ENCODE measurements at regions not wholly inside any gene's neighbourhood (a gene's known extent, or its start where the extent isn't known, plus 50 kb on each side); places are given as distances from the start of the nearest gene placed in this dataset.
"Not testable (repeated sequence)": the region's sequence is repeated elsewhere in the genome, so short reads cannot be mapped to it uniquely, and the experiment has no call there.

DNA sequence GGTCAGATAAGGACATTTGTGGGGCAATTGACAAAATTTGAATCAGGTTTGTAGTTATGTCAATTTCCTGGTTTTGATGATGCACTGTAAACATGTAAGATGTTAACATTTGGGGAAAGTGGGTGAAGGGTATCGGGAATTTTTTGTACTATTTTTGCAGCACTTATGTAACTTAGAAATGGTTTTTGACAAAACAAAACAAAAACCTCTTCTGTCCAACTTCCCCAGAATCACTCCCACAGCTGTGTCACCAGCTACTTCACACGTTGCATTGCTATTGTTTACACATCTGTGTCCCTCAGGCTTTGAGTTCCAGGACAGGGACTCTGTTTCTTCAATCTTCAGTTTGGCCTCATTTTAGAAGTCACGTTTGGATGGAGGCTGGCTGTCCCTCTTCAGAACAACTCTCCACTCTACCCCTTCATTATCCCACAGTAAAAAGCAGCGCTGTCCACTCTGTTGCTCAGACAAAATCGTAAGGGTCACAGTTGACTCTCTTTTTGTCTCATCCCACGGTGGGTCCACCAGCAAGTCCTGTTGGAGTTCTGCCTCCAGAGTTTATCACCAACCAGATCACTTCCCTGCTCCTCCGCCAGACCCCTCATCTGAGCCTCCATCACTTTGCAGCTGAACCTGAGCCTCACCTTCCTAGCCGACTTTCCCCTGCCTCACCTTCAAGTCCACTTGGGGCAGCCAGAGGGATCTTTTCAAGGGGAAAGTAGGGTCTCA, 63.2 kb downstream of the NENF start:
- no peak for DNase-seq

GRCh38 chr1:212496682-212497081, 64.0 kb downstream of the NENF start:
- DNase-seq, result no peak

- DNase-seq, result no peak
Observed at GRCh38 chr1:212497553-212497952, 64.8 kb downstream of the NENF start.

DNA sequence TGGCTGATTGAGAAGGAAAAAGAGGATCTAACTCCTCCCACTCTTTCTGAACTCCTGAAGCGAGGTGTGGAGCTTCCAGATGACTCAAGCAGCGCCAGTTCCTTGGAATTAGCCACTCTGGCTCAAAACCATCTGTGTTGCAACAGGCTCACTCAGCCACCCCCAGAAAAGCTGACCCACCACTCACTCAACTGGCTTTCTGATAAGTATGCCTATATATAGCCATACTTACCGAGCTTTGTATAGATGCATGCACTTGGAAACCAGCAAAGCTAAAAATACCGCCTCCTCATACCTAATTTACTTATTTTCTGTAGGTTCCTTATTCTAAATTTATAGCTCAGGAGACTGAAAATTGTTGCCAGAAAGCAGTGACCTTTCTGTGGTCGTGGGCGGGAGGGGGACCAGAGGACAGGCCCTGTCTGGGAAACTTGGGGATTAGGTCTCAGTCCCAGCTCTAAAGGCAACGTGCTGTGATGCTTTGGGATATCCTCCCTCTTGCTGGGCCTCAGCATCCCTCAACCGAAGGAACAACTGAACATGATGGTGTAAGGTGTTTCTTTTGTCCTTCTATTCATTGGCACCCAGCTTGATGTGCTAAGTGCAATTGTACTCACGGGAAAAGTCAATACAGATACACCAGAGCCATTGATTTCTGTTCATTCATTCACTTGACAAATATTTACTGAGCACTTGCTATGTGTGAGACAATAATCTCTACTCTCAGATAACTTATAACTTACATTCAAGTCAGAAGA, 65.7 kb downstream of the NENF start:
- peak; percentile 57 for DNase-seq

GRCh38 chr1:212500351-212500750, 67.6 kb downstream of the NENF start:
- no peak for DNase-seq

- DNase-seq, result no peak
Observed at GRCh38 chr1:212500983-212501382, 68.3 kb downstream of the NENF start.

DNA sequence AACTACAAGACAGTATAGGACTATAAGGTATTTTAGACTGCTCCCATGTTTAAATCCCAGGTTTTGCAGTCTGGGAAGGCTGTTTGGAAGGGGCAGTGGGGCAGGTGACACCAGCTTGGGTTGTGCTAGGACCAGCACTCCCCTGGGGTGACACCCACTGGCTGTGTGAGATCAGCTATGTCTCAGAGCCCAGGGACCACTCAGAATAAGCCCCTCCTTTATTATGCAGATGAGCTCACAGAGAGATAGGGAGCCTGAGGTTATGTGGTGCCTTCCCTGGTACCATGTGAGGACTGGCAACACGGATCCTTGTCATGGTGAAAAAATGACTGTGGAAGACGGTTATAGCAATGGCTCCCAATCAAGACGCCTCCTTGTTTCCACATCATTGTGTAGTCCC, 71.0 kb downstream of the NENF start:
- no peak for DNase-seq

DNA sequence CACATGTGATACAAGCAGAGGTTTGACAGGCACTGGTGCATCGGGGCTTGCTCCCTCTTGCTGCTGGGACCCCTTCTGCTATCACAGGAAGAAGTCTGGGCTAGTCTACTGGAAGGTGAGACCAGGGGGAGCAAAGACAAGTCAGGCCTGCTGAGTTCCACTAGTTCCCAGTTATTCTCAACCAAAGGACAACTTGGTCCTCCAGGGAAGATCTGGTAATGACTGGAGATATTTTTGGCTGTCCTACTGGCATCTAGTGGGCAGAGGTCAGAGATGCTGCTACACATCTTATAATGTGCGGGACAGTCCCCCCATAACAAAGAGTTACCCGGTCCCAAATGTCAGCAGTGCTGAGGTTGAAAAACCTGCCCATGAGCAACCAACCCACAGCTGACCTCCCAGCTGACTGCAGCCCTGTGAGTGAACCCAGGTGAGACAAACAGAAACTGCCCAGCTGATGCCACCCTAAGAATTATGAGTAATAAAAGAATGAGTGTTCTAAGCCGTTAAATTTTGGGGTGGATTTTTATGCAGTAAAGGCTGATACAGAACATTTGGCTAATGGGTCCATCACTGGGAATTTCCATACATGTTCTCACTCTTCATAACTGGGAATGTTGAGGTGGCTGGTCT, 71.6 kb downstream of the NENF start:
- DNase-seq, result no peak

DNA sequence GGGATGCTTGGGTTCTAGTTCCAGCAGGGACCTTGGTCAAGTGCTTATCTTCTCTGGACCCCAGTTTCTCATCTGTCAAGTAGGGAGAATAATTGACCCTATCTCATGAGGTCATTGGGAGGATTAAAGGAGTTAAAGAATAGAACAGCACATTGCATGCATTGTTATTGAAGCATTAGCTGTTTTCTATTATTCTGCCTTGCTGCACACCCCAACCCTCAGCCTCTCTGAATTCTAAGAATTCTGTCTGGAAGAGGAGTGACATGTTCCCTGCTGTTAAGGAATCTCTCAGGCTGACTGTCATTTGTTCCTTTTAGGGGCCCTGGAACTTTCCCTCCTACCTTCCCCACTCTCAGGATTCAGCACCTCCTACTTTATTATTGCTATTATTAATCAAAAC, 73.9 kb downstream of the NENF start:
- DNase-seq, result no peak

- no peak for DNase-seq
Observed at GRCh38 chr1:212507369-212507768, 74.6 kb downstream of the NENF start.

DNA sequence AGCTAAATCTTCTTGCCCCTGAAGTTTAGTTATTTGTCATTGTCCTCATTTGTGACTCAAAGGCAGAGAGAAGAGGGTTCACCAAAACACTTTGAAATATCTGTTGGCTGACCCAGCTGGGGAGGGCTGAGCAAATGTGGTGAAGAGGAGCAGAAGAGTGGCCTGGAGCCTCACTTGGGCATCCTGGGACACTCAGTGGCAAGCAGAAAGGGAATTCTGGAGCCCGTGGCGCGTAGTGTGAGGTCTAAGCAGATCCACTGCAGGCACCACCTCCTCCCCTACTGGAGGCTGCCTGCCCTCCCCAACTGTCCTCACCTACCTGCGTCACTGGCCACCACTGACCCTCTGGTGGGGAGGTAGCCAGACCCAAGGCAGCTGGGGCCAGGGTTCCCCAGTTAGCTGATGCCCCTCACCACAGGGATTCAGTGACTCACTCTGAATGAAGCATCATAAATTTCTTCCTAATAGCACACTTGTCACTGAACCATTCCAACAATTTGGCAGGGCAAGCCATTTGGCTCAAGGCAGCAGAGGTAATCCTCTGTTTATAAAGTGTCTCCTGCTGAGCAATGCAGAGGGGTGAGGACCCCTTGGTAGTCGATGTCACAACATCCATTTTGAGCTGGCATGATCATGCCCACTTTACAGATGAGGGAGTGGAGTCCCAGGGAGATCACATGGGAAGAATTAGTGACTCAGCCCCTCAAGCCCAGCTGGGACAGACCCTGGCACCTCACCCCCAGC, 80.3 kb downstream of the NENF start:
- DNase-seq, result no peak

DNA sequence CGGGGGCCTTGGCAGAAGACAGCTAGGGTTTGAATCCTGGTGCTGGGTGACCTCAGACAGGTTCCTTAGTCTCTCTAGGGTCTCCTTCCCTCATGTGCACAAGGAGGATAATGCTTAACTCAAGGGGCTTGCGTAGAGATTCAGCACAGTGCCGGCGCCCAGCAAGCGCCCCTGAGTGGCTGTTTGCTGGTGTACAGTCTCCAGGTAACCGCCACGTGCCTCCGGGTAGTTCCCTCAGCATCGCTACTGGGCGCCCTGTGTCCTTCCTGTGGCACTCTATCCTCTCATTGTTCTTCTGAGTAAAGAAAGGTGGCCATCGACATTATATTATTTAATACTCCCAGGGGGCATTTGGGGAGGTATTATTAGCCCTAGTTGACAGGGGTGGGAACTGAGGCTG, 80.9 kb downstream of the NENF start:
- DNase-seq, result no peak

DNA sequence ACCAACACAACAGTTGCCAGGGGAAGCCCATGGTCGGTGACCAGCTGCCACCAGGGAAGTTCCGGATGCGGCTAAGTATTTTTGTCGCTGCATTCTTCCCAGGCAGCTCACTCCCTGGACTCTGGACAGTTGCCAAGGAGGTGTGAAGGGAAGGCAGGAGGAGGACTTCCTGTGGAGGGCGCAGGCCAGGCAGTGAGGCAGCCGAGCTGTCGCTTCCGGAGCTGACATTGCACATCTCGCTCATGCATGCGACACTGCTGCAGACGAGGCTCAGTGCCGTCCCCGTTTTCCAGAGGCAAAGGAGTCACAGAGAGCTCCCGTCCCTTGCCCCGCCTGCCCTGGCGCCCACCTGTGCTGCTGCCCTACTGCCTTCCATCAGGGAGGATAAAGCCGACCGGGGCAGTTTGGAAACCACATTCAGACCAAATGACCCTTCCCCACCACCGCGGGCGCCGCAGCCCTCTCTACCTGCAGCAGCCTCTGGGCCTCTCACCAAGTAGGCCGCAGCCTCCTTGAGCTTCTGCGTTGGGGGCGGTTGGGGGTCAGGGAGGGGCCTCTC, 81.4 kb downstream of the NENF start:
- DNase-seq, result no peak

GRCh38 chr1:212514782-212515181, 82.1 kb downstream of the NENF start:
- no peak for DNase-seq

GRCh38 chr1:212515329-212515760, 82.6 kb downstream of the NENF start:
- peak; percentile 54 for DNase-seq

DNA sequence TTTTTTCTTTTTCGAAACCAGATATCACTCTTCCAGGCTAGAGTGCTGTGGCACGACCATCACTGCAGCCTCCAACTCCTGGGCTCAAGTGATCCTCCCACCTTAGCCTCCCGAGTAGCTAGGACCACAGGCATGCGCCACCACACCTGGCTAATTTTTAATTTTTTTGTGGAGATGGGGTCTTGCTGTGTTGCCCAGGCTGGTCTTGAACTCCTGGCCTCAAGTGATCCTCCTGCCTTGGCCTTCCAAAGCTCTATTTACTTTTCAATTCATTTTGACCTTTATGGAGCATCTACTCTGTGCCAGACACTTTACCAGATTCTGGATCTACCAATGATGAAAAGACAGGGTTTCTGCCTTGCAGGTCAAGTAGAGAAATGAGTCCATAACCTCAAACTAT, 83.3 kb downstream of the NENF start:
- not testable (repeated sequence) for DNase-seq

DNA sequence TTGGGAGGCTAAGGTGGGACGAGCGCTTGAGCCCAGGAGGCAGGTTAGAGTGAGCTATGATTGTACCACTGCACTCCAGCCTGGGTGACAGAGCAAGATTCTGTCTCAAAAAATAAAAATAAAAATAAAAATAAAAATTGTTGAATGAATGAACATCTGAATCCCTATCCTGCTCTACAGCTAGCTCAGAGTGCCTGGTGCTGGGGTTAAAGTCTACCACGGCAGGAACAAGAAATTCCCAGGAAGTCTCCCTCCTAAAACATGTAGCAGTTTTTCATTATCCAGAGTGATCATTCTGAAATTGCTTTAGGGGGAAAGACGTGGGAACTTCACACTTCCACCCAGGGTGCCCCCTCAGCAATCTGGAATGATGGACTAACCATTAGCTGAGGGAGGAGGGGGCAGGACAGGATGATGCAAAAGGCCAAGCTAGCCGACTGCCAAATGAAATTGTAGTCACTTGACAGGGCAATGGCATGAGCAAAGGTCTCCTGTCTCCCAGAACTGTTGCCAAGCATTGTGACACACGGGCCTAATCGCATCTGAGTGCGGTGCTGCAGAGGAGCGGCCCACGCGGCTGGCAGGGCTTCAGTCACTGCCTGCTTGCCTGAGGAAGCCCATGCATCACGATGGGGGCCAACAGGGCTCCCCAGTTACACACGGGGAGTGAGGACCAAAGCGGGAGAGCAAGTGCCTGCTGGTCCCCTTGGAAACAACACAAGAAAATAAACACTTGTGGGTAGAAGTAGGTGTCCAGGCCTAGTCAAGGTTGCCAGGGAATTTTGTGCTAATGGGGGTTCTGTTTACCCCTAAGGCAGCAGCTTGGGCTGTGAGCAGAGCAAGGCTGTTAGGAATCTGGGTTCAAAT, 85.7 kb downstream of the NENF start:
- DNase-seq, result no peak

DNA sequence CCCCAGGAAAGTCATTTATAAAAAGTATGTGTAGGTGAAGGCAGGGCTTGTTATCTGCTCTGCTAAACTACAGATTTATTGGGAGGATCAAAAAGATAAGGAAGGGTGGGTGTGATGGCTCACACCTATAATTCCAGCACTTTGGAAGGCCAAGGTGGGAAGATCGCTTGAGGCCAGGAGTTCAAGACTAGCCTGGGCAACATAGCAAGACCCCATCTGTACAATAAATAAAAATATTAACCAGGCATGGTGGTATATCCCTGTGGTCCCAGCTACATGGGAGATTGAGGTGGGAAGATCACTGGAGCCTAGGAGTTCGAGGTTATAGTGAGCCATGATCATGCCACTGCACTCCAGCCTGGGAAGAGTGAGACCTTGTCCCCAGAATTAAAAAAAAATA, 86.4 kb downstream of the NENF start:
- no peak for DNase-seq

DNA sequence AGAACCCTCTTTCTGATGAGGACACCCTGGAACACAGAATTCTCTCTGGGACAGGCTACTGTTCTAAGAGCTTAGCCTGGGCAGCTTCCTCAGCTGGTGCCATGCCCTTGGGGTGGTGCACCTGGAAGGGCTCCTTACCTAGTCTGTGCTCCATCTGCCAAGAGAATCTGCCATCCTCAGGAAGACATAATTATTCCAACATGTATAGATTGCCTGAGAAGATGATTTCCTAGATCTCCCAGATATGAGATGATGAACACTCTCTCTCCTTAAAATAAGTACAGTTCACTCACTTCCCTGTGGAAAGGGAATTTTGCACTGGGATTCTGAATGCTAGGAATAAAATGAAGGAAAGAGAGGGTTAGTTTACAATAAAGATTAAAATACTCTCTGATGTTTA, 87.6 kb downstream of the NENF start:
- DNase-seq, result no peak

GRCh38 chr1:212520746-212521145, 87.8 kb upstream of the ATF3 start:
- no peak for DNase-seq

- no peak for DNase-seq
Observed at GRCh38 chr1:212525479-212526110, 83.0 kb upstream of the ATF3 start.

- DNase-seq, result no peak
Observed at GRCh38 chr1:212526111-212526491, 82.5 kb upstream of the ATF3 start.

All from NCI-H1436 (cell line).